Adrenal gland (tissue), 9 donors: ENCODE measurements at regions not wholly inside any gene's neighbourhood (a gene's known extent, or its start where the extent isn't known, plus 50 kb on each side); places are given as distances from the start of the nearest gene placed in this dataset.

Experiments used
- DNase-seq, 7 donors: peaks; one replicate each; pipeline ENCODE4 v3.0.0-alpha.2; 2019 to 2020
- H3K27ac ChIP-seq, 5 donors: fragments of 200-600 bp; sonication (generic) in 4 of 5; 1 replicate in 3 of 5; 2 replicates in 2 of 5; pipeline versions ENCODE4 v1.5.1 to v1.8.0; 2016 to 2020; ENCODE audit warnings: mild to moderate bottlenecking in 1 of 5
- H3K27me3 ChIP-seq: fragments of 200-600 bp; 2 replicates; pipeline ENCODE4 v1.8.0; 2021
- H3K36me3 ChIP-seq, 2 donors: fragments of 200-600 bp; replicated peaks in 1 of 2; 1 replicate in 1 of 2; 2 replicates in 1 of 2; pipeline versions ENCODE4 v1.5.1 to v1.8.0; 2018 to 2022
- H3K4me1 ChIP-seq, 2 donors: fragments of 200-600 bp; replicated peaks in 1 of 2; 1 replicate in 1 of 2; 2 replicates in 1 of 2; pipeline versions ENCODE4 v1.5.1 to v1.8.0; 2018 to 2021
- H3K4me3 ChIP-seq, 4 donors: fragments of 200-600 bp; sonication (generic) in 3 of 4; one replicate each; pipeline ENCODE4 v1.5.1; 2016 to 2018
- H3K9me3 ChIP-seq, 3 donors: fragments of 200-600 bp; sonication (generic) in 1 of 3; replicated peaks in 1 of 3; 1 replicate in 2 of 3; 2 replicates in 1 of 3; pipeline versions ENCODE4 v1.5.1 to v1.8.0; 2016 to 2021
- CTCF ChIP-seq, 6 experiments: fragments of 450-650 bp in 4 of 6; fragments of 200-600 bp in 2 of 6; sonication (generic) in 1 of 6; IDR thresholded peaks; 1 replicate in 5 of 6; 2 replicates in 1 of 6; pipeline versions ENCODE4 v1.5.1 to v1.8.0; 2016 to 2021; ENCODE audit warnings: antibody characterized with exemption in 6 of 6, mild to moderate bottlenecking in 2 of 6, moderate library complexity in 1 of 6
- POLR2A ChIP-seq, 2 donors: fragments of 450-650 bp; IDR thresholded peaks; one replicate each; pipeline ENCODE4 v1.6.1; 2017; ENCODE audit warnings: antibody characterized with exemption in 2 of 2, mild to moderate bottlenecking in 2 of 2, moderate library complexity in 1 of 2
- WGBS, 4 donors: extraction: QIAGEN DNeasy Blood & Tissue Kit in 2 of 4; methylation state at CpG; one replicate each; pipeline versions ENCODE4 v1.1.5 to v1.1.7; 2013 to 2017; 5-methylcytosine and 5-hydroxymethylcytosine counted together
- intact Hi-C, 2 donors: fragments of 100-400 bp; cut with DNase I; formaldehyde crosslinking; loops; one replicate each; pipeline versions ENCODE4 v1.14.1 to v1.15.0; 2022 to 2023
- donor health status: healthy with polysubstance abuse.
- donor health status: Bipolar disorder and iron deficiency.
- donor health status: DM: yes; HTN: yes; CAD: no.
- donor health status: DM: no; HTN: no; CAD: no.
- donor health status: DM: no; HTN: no; CAD: no.

DNA sequence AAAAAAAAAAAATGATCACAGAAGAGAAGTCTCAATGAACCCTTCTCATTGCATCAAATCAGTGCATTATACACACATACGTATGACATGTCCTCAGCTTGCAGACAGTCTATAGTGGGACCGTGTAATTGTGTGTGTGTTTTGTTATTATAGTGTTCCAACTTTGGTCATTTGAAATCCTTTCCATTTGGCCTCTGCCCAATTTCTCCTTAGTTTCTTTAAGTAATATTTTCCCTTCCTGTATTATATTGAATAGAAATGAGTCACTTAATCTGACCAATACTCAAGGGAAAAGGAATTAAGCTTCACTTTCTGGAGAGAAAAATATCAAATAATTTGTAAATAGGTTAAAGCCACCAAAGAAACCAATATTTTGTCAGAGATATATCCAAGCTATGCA lies 415.5 kb upstream of the SORCS1 start:
- no peak overlapping the region for H3K27ac ChIP-seq
- no peaks in the 10 kb centered on the region for H3K9me3 ChIP-seq
- no peaks in the 10 kb centered on the region for H3K27me3 ChIP-seq
- intact Hi-C loops, result no loop called here
- no peaks in the 10 kb centered on the region for H3K36me3 ChIP-seq
- no peak overlapping the region for H3K4me3 ChIP-seq
- TF ChIP-seq POLR2A (IDR thresholded peaks at IDR 0.05) (no peak), CTCF (IDR thresholded peaks at IDR 0.05) (no peak)
- H3K4me1 ChIP-seq, result no peaks in the 10 kb centered on the region
- DNase-seq, result no peak
- WGBS, 4 donors, result 63 to 79% (median 70%) methylated on average over 2 of the region's 2 CpGs

GRCh38 chr10:107577221-107577620 lies 412.7 kb upstream of the SORCS1 start:
- WGBS, 4 donors, result 26 to 75% (median 45%) methylated on average over 2 of the region's 2 CpGs
- Histone ChIP-seq H3K9me3 (no peaks in the 10 kb centered on the region), H3K4me3 (no peak overlapping the region), H3K27ac (no peak overlapping the region), H3K4me1 (no peaks in the 10 kb centered on the region), H3K36me3 (no peaks in the 10 kb centered on the region), H3K27me3 (no peaks in the 10 kb centered on the region)
- intact Hi-C loops, result no loop called here
- no peak for TF ChIP-seq POLR2A (IDR thresholded peaks at IDR 0.05)
- TF ChIP-seq CTCF (IDR thresholded peaks at IDR 0.05), result no peak
- DNase-seq, result no peak

DNA sequence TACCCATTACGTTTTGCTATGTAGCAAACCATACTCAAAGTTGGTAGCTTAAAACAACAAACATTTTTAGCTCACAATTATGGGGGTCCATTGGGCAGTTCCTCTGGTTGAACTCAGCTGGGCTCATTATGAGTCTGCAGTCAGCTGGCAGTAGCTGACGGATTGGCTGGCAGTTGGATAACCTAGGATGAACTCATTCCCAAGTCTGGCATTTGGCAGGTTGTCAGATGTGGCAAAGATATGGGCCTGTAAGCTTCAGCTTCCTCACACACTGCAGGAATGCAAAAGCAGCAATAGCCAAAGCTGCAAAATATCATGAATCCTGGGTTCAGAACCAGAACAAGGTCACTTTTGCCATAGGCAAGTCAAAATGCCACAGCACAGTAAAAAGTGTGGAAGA lies 412.2 kb upstream of the SORCS1 start:
- no peaks in the 10 kb centered on the region for H3K27me3 ChIP-seq
- H3K4me3 ChIP-seq, result no peak overlapping the region
- no peaks in the 10 kb centered on the region for H3K36me3 ChIP-seq
- H3K9me3 ChIP-seq, result no peaks in the 10 kb centered on the region
- TF ChIP-seq CTCF (IDR thresholded peaks at IDR 0.05), result no peak
- TF ChIP-seq POLR2A (IDR thresholded peaks at IDR 0.05), result no peak
- intact Hi-C loops, result no loop called here
- 26 to 35% (median 32%) methylated on average over 2 of the region's 2 CpGs for WGBS, 4 donors
- H3K27ac ChIP-seq, result no peak overlapping the region
- peak in 4 of 7 donors; percentile 8 to 56 (median 26) for DNase-seq
- H3K4me1 ChIP-seq, result no peaks in the 10 kb centered on the region

GRCh38 chr10:107565014-107565413 lies 400.5 kb upstream of the SORCS1 start:
- no peaks in the 10 kb centered on the region for H3K27me3 ChIP-seq
- no peak overlapping the region for H3K4me3 ChIP-seq
- no peak for DNase-seq
- no peak for TF ChIP-seq CTCF (IDR thresholded peaks at IDR 0.05)
- no peak for TF ChIP-seq POLR2A (IDR thresholded peaks at IDR 0.05)
- no peaks in the 10 kb centered on the region for H3K36me3 ChIP-seq
- H3K9me3 ChIP-seq, result peaks cover 0 to 8% (median 0%) of the 10 kb centered on the region in 3 donors
- intact Hi-C loops, result no loop called here
- no peak overlapping the region for H3K27ac ChIP-seq
- H3K4me1 ChIP-seq, result no peaks in the 10 kb centered on the region
